Left lung (tissue), 4 donors: ENCODE measurements at regions not wholly inside any gene's neighbourhood (a gene's known extent, or its start where the extent isn't known, plus 50 kb on each side); places are given as distances from the start of the nearest gene placed in this dataset.

Experiments
- ATAC-seq: fragments of 200-7000 bp; cut with Tn5 transposase; one replicate; pipeline ENCODE4 v1.9.1; 2020; ENCODE audit warnings: moderate library complexity
- DNase-seq, 4 donors: peaks; one replicate each; pipeline ENCODE4 v3.0.0-alpha.2; 2013 to 2020
- H3K27ac ChIP-seq, 2 donors: fragments of 200-600 bp; sonication (generic) in 1 of 2; one replicate each; pipeline versions ENCODE4 v1.5.0 to v1.8.0; 2020 to 2021
- H3K27me3 ChIP-seq, 2 donors: fragments of 200-600 bp; sonication (generic) in 1 of 2; one replicate each; pipeline versions ENCODE4 v1.5.0 to v1.8.0; 2020 to 2021
- H3K36me3 ChIP-seq, 2 donors: fragments of 200-600 bp; sonication (generic) in 1 of 2; one replicate each; pipeline versions ENCODE4 v1.5.0 to v1.8.0; 2020 to 2021
- H3K4me1 ChIP-seq, 2 donors: fragments of 200-600 bp; one replicate each; pipeline ENCODE4 v1.8.0; 2021
- H3K4me3 ChIP-seq, 2 donors: fragments of 200-600 bp; sonication (generic) in 1 of 2; one replicate each; pipeline versions ENCODE4 v1.5.0 to v1.8.0; 2020 to 2021; ENCODE audit warnings: mild to moderate bottlenecking in 1 of 2
- H3K9me3 ChIP-seq, 2 donors: fragments of 200-600 bp; sonication (generic) in 1 of 2; one replicate each; pipeline versions ENCODE4 v1.5.0 to v1.8.0; 2020 to 2021
- CTCF ChIP-seq, 2 donors: fragments of 200-600 bp; sonication (generic) in 1 of 2; IDR thresholded peaks; one replicate each; pipeline versions ENCODE4 v1.5.0 to v1.8.0; 2021; ENCODE audit warnings: antibody characterized with exemption in 2 of 2
- intact Hi-C, 2 donors: fragments of 100-400 bp; cut with DNase I; formaldehyde crosslinking; loops; one replicate each; pipeline versions ENCODE4 v1.11.2 to v1.14.2; 2022
- donor health status: DM: no; HTN: yes; CAD: no.
- donor health status: DM: no; HTN: no; CAD: no.

- ATAC-seq (no peak), DNase-seq (no peak)
- no peak overlapping the region for H3K27ac ChIP-seq
- no peaks in the 10 kb centered on the region for H3K27me3 ChIP-seq
- no peak overlapping the region for H3K4me3 ChIP-seq
- intact Hi-C loops = no loop called here
- no peaks in the 10 kb centered on the region for H3K36me3 ChIP-seq
- no peaks in the 10 kb centered on the region for H3K4me1 ChIP-seq
- TF ChIP-seq CTCF (IDR thresholded peaks at IDR 0.05) = no peak
- H3K9me3 ChIP-seq = no peaks in the 10 kb centered on the region
Observed at GRCh38 chr2:45279356-45279755, 270.1 kb upstream of the SIX2 start.

DNA sequence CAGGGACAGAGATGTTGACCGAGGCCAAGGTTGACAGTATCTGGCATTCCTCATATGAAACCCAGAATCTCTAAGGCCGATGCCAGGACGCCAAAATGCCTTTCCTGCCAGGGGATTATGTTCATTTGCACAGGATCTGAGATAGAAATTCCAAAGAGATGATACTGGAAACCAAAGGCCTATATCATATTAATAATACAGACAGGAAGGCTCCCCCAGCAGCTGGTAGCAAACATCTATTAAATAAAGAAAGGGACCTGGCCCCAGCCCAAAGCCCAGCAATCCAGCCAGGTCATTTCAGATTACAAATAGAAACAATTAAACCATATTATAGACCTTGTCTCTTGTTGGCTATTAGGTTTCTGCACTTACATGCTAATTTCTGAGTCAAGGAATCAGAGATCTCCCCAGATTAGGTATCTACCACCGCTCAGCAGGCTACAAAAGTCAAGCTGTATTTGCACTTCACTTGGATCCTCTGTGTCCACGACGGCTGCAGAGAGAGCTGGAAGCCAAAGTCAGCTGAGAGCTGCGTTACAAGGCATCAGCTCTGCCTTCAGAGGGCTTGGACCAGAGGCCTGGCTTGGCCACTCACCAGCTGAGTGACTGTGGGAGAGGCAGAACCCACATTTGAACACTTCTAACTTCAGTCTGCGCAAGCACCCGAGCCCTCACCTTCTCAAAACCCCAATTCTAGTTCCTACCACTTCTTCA is 269.3 kb upstream of the SIX2 start:
- no peak for DNase-seq
- no peaks in the 10 kb centered on the region for H3K9me3 ChIP-seq
- intact Hi-C loops = no loop called here
- no peak overlapping the region for H3K27ac ChIP-seq
- no peaks in the 10 kb centered on the region for H3K36me3 ChIP-seq
- TF ChIP-seq CTCF (IDR thresholded peaks at IDR 0.05) = no peak
- H3K4me3 ChIP-seq = no peak overlapping the region
- no peaks in the 10 kb centered on the region for H3K4me1 ChIP-seq
- no peak for ATAC-seq
- no peaks in the 10 kb centered on the region for H3K27me3 ChIP-seq

GRCh38 chr2:45276914-45277313 is 267.7 kb upstream of the SIX2 start:
- ATAC-seq (no peak), DNase-seq (no peak)
- no peaks in the 10 kb centered on the region for H3K9me3 ChIP-seq
- H3K36me3 ChIP-seq = no peaks in the 10 kb centered on the region
- H3K4me1 ChIP-seq = no peaks in the 10 kb centered on the region
- no peaks in the 10 kb centered on the region for H3K27me3 ChIP-seq
- TF ChIP-seq CTCF (IDR thresholded peaks at IDR 0.05) = no peak
- no peak overlapping the region for H3K27ac ChIP-seq
- H3K4me3 ChIP-seq = no peak overlapping the region
- intact Hi-C loops = no loop called here

DNA sequence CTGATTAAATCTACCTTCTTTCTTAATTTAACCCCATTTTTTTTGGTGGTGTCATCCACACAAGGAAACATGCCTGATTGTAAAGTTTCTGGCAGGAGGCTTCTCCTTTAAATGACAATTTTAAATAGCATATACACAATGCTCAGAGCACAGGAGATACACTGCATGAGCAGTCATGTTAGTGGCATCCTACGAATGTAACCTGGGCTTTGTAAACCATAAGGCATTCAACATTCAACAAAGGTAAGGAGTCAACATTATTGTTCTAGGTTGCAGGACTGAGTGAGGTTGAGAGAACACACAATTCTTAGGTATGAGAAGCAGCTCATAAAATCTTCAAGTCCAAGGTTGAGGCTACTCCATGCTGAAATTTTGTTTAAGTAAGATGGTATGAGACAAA is 266.6 kb upstream of the SIX2 start:
- intact Hi-C loops = no loop called here

More for the DNA sequence above, 266.6 kb upstream of the SIX2 start:
- H3K4me3 ChIP-seq = no peak overlapping the region
- TF ChIP-seq CTCF (IDR thresholded peaks at IDR 0.05) = no peak
- no peak for ATAC-seq
- DNase-seq = no peak
- H3K27me3 ChIP-seq = no peaks in the 10 kb centered on the region
- no peak overlapping the region for H3K27ac ChIP-seq
- H3K9me3 ChIP-seq = no peaks in the 10 kb centered on the region
- no peaks in the 10 kb centered on the region for H3K4me1 ChIP-seq
- H3K36me3 ChIP-seq = no peaks in the 10 kb centered on the region
